Ovary (tissue), 3 donors: ENCODE measurements at regions not wholly inside any gene's neighbourhood (a gene's known extent, or its start where the extent isn't known, plus 50 kb on each side); places are given as distances from the start of the nearest gene placed in this dataset.

Experiments
- CTCF ChIP-seq, 3 donors: fragments of 450-650 bp in 2 of 3; fragments of 200-600 bp in 1 of 3; IDR thresholded peaks; one replicate each; pipeline versions ENCODE4 v1.5.1 to v1.8.0; 2016 to 2022; ENCODE audit warnings: antibody characterized with exemption in 3 of 3, mild to moderate bottlenecking in 1 of 3
- EP300 ChIP-seq: sonication (generic); formaldehyde crosslinking; IDR thresholded peaks from one replicate; pipeline ENCODE4 v1.6.1; 2017; ENCODE audit warnings: antibody characterized with exemption
- POLR2A ChIP-seq: fragments of 450-650 bp; IDR thresholded peaks from one replicate; pipeline ENCODE4 v1.6.1; 2017; ENCODE audit warnings: antibody characterized with exemption, mild to moderate bottlenecking, moderate library complexity
- donor health status: DM: no; HTN: no; CAD: no.

DNA sequence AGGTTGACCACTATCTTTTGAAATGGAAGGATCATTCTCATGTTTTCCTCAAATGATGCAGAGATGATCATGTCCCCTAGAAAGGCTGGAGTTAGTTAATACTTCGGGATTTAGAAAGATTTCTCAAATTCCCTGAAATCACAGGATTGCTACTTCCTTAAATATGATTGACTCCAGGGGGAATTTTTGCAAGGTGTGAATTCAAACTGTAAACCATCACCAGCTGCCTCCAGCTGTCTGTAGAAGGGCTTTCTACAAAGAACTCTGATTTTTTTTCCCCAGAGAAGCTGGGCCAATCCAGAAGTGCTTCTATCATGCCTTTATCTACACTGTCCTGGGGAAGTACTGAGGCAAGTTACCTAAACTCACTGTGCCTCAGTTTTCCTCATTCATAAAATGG is 114.5 kb downstream of the EDN1 start:
- TF ChIP-seq CTCF (IDR thresholded peaks at IDR 0.05) (no peak), POLR2A (no peak), EP300 (no peak)
